Panc1 (cell line): ENCODE measurements at regions not wholly inside any gene's neighbourhood (a gene's known extent, or its start where the extent isn't known, plus 50 kb on each side); places are given as distances from the start of the nearest gene placed in this dataset.

ENCODE experiments used
- ATAC-seq: fragments of 200-7000 bp; cut with Tn5 transposase; 2 replicates; pipeline ENCODE4 v1.9.1; 2020; ENCODE audit warnings: mild to moderate bottlenecking, moderate library complexity
- BruUV-seq: library from RNA; stranded (reverse); fragments of 400-500 nt; replicated peaks from 2 replicates; lab custom pipeline; 2021; lab: Mats Ljungman, UMichigan
- CTCF ChIA-PET: fragments of 300-600 bp; sonication (Branson Sonifier 250); formaldehyde crosslinking; loops from one replicate; lab custom pipeline; 2022; ENCODE audit warnings: antibody characterized with exemption; lab: Charles Lee
- POLR2A ChIA-PET: fragments of 300-600 bp; sonication (Branson Sonifier 250); formaldehyde crosslinking; loops from one replicate; lab custom pipeline; 2022; ENCODE audit warnings: antibody characterized with exemption; lab: Charles Lee
- DNase-seq: peaks from one replicate; pipeline ENCODE4 v3.0.0-alpha.2; 2010; ENCODE audit warnings: low read depth, low spot score
- H3K27ac ChIP-seq: 2 replicates; pipeline ENCODE4 v1.5.1; 2011; ENCODE audit warnings: mild to moderate bottlenecking, low read length, inconsistent platforms
- H3K27me3 ChIP-seq: fragments of 200-500 bp; sonication (Bioruptor generic); 2 replicates; pipeline ENCODE4 v1.6.0; 2014; ENCODE audit warnings: low read length, inconsistent platforms; ENCODE audit not compliant: control insufficient read depth, insufficient read depth
- H3K36me3 ChIP-seq: fragments of 200-500 bp; sonication (Bioruptor generic); 2 replicates; pipeline ENCODE4 v1.5.1; 2014; ENCODE audit warnings: inconsistent platforms, mild to moderate bottlenecking, low read length, moderate library complexity; ENCODE audit not compliant: control insufficient read depth, insufficient read depth
- H3K4me1 ChIP-seq: 2 replicates; pipeline ENCODE4 v1.5.1; 2011; ENCODE audit warnings: inconsistent platforms, mild to moderate bottlenecking, low read length, moderate library complexity; ENCODE audit not compliant: control insufficient read depth, insufficient read depth
- H3K4me3 ChIP-seq, 2 experiments: 2 replicates each; pipeline ENCODE4 v1.5.1; 2011 to 2012; ENCODE audit warnings: low read depth in 2 of 2, low read length in 2 of 2, mild to moderate bottlenecking in 2 of 2, inconsistent platforms in 1 of 2, moderate library complexity in 1 of 2
- H3K9me3 ChIP-seq: fragments of 200-500 bp; sonication (Bioruptor generic); 2 replicates; pipeline ENCODE4 v1.5.1; 2014; ENCODE audit warnings: low read depth, mild to moderate bottlenecking, inconsistent platforms, low read length, moderate library complexity; ENCODE audit not compliant: control insufficient read depth, insufficient read depth
- POLR2AphosphoS5 ChIP-seq: IDR thresholded peaks from 2 replicates; pipeline ENCODE4 v1.6.1; 2012; ENCODE audit warnings: mild to moderate bottlenecking, low read depth, low read length, moderate library complexity
- SIN3A ChIP-seq: IDR thresholded peaks from 2 replicates; pipeline ENCODE4 v1.6.1; 2012; ENCODE audit warnings: low read depth, mild to moderate bottlenecking, low read length, moderate library complexity, borderline replicate concordance; ENCODE audit not compliant: insufficient read depth
- TCF7L2 ChIP-seq: IDR thresholded peaks from 2 replicates; pipeline ENCODE4 v1.6.1; 2011; ENCODE audit warnings: mild to moderate bottlenecking, low read depth, low read length, inconsistent platforms
- in situ Hi-C: cut with HindIII; loops from 2 replicates; pipeline ENCODE4 v1.10.0; 2016; ENCODE audit warnings: low sequenced_read_pairs, low pct_unique_long_range_greater_than_20kb
- intact Hi-C: fragments of 100-400 bp; cut with micrococcal nuclease; formaldehyde crosslinking; loops from one replicate; pipeline ENCODE4 v1.10.0; 2022; ENCODE audit not compliant: unreplicated experiment
- TF ChIP-seq, protein P1 (sequence below): fragments of 450-650 bp; IDR thresholded peaks from 2 replicates; pipeline ENCODE4 v1.5.1; 2017; ENCODE audit warnings: mild to moderate bottlenecking
- TF ChIP-seq, protein P2 (sequence below), 2 experiments: IDR thresholded peaks; 2 replicates each; pipeline ENCODE4 v1.6.1; 2011 to 2012; ENCODE audit warnings: low read depth in 2 of 2, control low read depth in 1 of 2, low read length in 1 of 2, mild to moderate bottlenecking in 1 of 2, moderate library complexity in 1 of 2; ENCODE audit not compliant: insufficient read depth in 1 of 2

DNA sequence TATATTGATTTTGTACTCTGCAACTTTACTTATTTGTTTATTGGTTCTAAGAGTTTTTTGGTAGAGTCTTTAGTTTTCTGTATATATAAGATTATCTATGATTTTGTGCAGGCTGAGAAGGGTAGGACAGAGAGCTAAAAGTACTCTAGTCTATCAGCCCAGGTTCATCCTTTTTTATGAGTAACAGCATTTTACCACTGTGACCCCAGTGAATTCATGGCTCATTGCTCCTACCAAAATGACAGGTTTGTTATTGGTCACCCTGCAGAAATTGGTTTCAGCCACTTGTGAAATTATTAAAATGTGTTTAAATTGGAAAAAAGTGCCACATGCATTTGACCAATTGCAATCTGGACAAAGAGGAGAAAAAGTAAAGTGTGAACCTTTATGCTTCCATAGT is 421.4 kb upstream of the DAB2 start:
- ATAC-seq (no peak), DNase-seq (no peak)
- in situ Hi-C loops (no loop called here), intact Hi-C loops (no loop called here)
- no peaks in the 10 kb centered on the region for H3K36me3 ChIP-seq
- POLR2A ChIA-PET: no interaction called here
- no peaks in the 10 kb centered on the region for H3K9me3 ChIP-seq
- no TSS peak for BruUV-seq
- no peaks in the 10 kb centered on the region; the same call in 1 of the 2 replicates for H3K27me3 ChIP-seq
- CTCF ChIA-PET: no interaction called here
- TF ChIP-seq SIN3A (no peak), TCF7L2 (no peak), POLR2AphosphoS5 (no peak)
- TF ChIP-seq, protein P1, sequence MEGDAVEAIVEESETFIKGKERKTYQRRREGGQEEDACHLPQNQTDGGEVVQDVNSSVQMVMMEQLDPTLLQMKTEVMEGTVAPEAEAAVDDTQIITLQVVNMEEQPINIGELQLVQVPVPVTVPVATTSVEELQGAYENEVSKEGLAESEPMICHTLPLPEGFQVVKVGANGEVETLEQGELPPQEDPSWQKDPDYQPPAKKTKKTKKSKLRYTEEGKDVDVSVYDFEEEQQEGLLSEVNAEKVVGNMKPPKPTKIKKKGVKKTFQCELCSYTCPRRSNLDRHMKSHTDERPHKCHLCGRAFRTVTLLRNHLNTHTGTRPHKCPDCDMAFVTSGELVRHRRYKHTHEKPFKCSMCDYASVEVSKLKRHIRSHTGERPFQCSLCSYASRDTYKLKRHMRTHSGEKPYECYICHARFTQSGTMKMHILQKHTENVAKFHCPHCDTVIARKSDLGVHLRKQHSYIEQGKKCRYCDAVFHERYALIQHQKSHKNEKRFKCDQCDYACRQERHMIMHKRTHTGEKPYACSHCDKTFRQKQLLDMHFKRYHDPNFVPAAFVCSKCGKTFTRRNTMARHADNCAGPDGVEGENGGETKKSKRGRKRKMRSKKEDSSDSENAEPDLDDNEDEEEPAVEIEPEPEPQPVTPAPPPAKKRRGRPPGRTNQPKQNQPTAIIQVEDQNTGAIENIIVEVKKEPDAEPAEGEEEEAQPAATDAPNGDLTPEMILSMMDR: no peak
- TF ChIP-seq, protein P2, sequence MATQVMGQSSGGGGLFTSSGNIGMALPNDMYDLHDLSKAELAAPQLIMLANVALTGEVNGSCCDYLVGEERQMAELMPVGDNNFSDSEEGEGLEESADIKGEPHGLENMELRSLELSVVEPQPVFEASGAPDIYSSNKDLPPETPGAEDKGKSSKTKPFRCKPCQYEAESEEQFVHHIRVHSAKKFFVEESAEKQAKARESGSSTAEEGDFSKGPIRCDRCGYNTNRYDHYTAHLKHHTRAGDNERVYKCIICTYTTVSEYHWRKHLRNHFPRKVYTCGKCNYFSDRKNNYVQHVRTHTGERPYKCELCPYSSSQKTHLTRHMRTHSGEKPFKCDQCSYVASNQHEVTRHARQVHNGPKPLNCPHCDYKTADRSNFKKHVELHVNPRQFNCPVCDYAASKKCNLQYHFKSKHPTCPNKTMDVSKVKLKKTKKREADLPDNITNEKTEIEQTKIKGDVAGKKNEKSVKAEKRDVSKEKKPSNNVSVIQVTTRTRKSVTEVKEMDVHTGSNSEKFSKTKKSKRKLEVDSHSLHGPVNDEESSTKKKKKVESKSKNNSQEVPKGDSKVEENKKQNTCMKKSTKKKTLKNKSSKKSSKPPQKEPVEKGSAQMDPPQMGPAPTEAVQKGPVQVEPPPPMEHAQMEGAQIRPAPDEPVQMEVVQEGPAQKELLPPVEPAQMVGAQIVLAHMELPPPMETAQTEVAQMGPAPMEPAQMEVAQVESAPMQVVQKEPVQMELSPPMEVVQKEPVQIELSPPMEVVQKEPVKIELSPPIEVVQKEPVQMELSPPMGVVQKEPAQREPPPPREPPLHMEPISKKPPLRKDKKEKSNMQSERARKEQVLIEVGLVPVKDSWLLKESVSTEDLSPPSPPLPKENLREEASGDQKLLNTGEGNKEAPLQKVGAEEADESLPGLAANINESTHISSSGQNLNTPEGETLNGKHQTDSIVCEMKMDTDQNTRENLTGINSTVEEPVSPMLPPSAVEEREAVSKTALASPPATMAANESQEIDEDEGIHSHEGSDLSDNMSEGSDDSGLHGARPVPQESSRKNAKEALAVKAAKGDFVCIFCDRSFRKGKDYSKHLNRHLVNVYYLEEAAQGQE (IDR thresholded peaks at IDR 0.05; ENCODE audit: insufficient read depth in 1 of 2, low read depth in 2 of 2, low read length in 1 of 2): no peak
- H3K27ac ChIP-seq: no peak overlapping the region
- H3K4me3 ChIP-seq: no peak overlapping the region
- no peaks in the 10 kb centered on the region for H3K4me1 ChIP-seq

DNA sequence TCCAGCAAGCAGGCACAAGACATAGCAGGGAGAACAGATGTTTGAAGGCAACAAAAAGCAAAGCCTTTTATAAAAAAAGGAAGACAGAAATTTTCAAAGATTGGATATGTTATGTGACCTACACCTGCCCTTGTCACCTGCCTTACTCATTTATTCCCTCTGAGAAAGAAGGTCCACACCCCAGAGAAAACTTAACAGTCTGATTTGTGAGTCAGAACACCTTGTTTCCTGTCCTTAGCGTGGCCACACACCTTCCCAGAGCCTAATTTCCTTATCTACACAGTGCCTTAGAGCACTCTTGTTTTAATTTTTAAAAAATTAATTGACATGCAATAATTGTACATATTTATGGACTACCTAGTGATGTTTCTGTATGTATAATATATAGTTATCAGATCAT is 419.0 kb upstream of the DAB2 start:
- in situ Hi-C loops: no loop called here
- intact Hi-C loops: no loop called here
- H3K4me3 ChIP-seq: no peak overlapping the region
- no peak for ATAC-seq
- TF ChIP-seq, protein P1: no peak
- TF ChIP-seq TCF7L2 (no peak), POLR2AphosphoS5 (no peak), SIN3A (no peak)
- TF ChIP-seq, protein P2 (IDR thresholded peaks at IDR 0.05; ENCODE audit: insufficient read depth in 1 of 2, low read depth in 2 of 2, low read length in 1 of 2): no peak
- ChIA-PET CTCF (no interaction called here), POLR2A (no interaction called here)
- no peaks in the 10 kb centered on the region for H3K4me1 ChIP-seq
- no TSS peak for BruUV-seq
- no peaks in the 10 kb centered on the region for H3K36me3 ChIP-seq
- H3K9me3 ChIP-seq: no peaks in the 10 kb centered on the region; the same call in 1 of the 2 replicates
- H3K27me3 ChIP-seq: no peaks in the 10 kb centered on the region; the same call in 1 of the 2 replicates
- no peak overlapping the region for H3K27ac ChIP-seq
- no peak for DNase-seq
